ENCODE measurements at regions not wholly inside any gene's neighbourhood (a gene's known extent, or its start where the extent isn't known, plus 50 kb on each side); places are given as distances from the start of the nearest gene placed in this dataset.
A peak's percentile ranks its signal among the peaks of the same experiment; 100 is the strongest.

DNA sequence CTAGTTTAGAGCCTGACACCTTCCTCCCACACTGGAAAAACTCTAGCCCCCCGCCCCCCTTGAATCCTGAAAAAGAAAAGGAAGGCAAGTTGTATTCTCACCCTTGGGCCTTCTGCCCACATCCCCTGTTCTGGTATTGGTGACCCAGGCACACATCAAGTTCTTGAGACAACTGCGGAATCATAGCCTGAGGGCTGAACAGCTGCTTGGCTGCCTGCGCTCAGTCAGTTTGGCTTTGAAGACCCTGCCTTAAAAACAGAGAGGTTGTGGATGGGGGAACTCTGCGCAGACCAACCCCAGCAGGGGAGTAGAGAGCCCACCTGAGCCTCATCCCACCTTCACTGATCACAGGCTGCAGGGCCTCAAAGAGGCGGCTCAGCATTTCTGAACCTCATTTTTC lies 229.2 kb downstream of the ANAPC1 start:
- H3K36me3 Mint-ChIP-seq (ENCODE audit: low read depth): peaks cover 2% of the 10 kb centered on the region
- H3K9me3 Mint-ChIP-seq (ENCODE audit: low read depth): peaks cover 3% of the 10 kb centered on the region
- no peak for DNase-seq (ENCODE audit: low spot score)
- TF ChIP-seq, protein P1, sequence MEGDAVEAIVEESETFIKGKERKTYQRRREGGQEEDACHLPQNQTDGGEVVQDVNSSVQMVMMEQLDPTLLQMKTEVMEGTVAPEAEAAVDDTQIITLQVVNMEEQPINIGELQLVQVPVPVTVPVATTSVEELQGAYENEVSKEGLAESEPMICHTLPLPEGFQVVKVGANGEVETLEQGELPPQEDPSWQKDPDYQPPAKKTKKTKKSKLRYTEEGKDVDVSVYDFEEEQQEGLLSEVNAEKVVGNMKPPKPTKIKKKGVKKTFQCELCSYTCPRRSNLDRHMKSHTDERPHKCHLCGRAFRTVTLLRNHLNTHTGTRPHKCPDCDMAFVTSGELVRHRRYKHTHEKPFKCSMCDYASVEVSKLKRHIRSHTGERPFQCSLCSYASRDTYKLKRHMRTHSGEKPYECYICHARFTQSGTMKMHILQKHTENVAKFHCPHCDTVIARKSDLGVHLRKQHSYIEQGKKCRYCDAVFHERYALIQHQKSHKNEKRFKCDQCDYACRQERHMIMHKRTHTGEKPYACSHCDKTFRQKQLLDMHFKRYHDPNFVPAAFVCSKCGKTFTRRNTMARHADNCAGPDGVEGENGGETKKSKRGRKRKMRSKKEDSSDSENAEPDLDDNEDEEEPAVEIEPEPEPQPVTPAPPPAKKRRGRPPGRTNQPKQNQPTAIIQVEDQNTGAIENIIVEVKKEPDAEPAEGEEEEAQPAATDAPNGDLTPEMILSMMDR (IDR thresholded peaks at IDR 0.05): no peak
- H3K27me3 Mint-ChIP-seq (ENCODE audit: low read depth): no peaks in the 10 kb centered on the region
- no peak overlapping the region for H3K27ac Mint-ChIP-seq (ENCODE audit: unreplicated experiment)
- H3K4me1 Mint-ChIP-seq (ENCODE audit: low read depth): peaks cover 10% of the 10 kb centered on the region
- no peak overlapping the region for H3K4me3 Mint-ChIP-seq (ENCODE audit: unreplicated experiment)

DNA sequence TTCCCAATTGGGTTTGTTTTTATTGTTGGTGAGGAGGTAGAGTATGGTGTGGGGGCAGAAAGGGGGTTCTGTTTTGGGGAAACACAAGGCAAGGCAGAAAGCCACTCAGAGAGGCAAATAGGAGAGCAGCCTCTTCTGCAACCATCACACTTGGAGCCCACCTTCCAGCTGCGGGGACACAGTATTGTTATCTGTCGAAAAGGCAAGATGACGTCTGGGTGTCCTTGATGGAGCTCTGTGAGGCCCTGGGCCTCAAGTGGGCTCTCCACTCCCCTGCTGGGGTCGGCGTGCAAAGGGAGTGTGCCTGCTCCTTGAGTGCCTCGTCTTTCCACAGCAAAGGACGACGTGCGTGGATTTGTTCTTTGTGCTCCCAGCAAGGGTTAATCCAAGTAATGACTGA lies 227.6 kb downstream of the ANAPC1 start:
- no peak overlapping the region for H3K27ac Mint-ChIP-seq (ENCODE audit: unreplicated experiment)
- H3K36me3 Mint-ChIP-seq (ENCODE audit: low read depth): peaks cover 2% of the 10 kb centered on the region
- H3K9me3 Mint-ChIP-seq (ENCODE audit: low read depth): peaks cover 3% of the 10 kb centered on the region
- H3K4me3 Mint-ChIP-seq (ENCODE audit: unreplicated experiment): no peak overlapping the region
- TF ChIP-seq, protein P1 (IDR thresholded peaks at IDR 0.05): no peak
- DNase-seq (ENCODE audit: low spot score): no peak
- no peaks in the 10 kb centered on the region for H3K27me3 Mint-ChIP-seq (ENCODE audit: low read depth)
- H3K4me1 Mint-ChIP-seq (ENCODE audit: low read depth): peaks cover 21% of the 10 kb centered on the region

DNA sequence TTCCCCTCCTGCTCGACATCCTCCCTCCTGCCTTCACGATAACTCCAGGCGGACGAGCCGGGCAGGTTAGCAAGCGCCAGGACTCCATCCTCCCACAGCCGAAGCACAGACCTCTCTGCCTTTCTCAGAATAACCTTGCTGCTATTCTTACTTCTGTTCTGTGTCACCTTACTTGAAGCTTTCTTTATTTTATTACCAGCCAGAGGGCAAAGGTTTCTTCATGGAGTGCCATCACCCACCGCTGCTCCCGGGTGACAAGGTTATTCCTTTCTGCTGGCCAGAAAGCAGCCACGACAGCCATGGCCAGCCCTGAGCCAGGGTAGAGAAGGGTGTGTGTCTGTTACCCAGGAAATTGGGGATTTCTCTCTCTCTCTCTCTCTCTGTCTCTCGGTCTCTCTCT lies 227.1 kb downstream of the ANAPC1 start:
- peaks cover 2% of the 10 kb centered on the region for H3K36me3 Mint-ChIP-seq (ENCODE audit: low read depth)
- H3K27ac Mint-ChIP-seq (ENCODE audit: unreplicated experiment): no peak overlapping the region
- H3K27me3 Mint-ChIP-seq (ENCODE audit: low read depth): no peaks in the 10 kb centered on the region
- H3K4me3 Mint-ChIP-seq (ENCODE audit: unreplicated experiment): no peak overlapping the region
- peaks cover under 1% of the 10 kb centered on the region for H3K9me3 Mint-ChIP-seq (ENCODE audit: low read depth)
- DNase-seq (ENCODE audit: low spot score): no peak
- TF ChIP-seq, protein P1 (IDR thresholded peaks at IDR 0.05): no peak
- H3K4me1 Mint-ChIP-seq (ENCODE audit: low read depth): peaks cover 25% of the 10 kb centered on the region

DNA sequence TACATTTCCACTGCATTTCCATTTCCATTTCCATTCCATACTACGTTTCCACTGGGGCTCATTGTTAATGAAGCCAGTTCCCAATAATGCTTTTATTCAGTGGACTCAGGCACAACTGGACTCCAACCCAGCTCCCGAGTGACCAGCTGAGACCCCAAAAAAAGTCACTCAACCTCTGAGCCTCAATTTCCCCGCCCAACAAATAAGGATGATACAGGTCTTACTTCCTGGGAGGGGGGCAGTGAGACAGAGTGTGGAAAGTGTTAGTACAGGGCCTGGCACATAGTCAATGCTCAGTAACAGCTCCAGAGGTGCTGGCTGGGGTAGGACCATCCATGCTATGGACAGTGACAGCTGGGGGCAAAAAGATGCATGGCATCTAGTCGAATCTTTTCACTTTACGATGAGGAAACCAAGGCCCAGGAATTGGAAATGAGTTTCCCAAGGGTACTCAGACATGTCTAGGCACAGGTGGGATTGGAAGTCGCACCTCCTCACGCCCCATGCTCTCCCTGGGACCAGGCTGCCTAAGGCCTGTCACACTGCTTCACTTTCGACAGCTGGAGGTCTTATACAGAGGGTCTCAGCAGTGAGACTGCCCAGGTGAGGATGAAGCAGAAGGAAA lies 226.5 kb downstream of the ANAPC1 start:
- no peak overlapping the region for H3K27ac Mint-ChIP-seq (ENCODE audit: unreplicated experiment)
- DNase-seq (ENCODE audit: low spot score): no peak
- H3K4me1 Mint-ChIP-seq (ENCODE audit: low read depth): peaks cover 31% of the 10 kb centered on the region
- H3K9me3 Mint-ChIP-seq (ENCODE audit: low read depth): no peaks in the 10 kb centered on the region
- H3K4me3 Mint-ChIP-seq (ENCODE audit: unreplicated experiment): no peak overlapping the region
- no peaks in the 10 kb centered on the region for H3K27me3 Mint-ChIP-seq (ENCODE audit: low read depth)
- TF ChIP-seq, protein P1 (IDR thresholded peaks at IDR 0.05): no peak
- H3K36me3 Mint-ChIP-seq (ENCODE audit: low read depth): peaks cover 2% of the 10 kb centered on the region

DNA sequence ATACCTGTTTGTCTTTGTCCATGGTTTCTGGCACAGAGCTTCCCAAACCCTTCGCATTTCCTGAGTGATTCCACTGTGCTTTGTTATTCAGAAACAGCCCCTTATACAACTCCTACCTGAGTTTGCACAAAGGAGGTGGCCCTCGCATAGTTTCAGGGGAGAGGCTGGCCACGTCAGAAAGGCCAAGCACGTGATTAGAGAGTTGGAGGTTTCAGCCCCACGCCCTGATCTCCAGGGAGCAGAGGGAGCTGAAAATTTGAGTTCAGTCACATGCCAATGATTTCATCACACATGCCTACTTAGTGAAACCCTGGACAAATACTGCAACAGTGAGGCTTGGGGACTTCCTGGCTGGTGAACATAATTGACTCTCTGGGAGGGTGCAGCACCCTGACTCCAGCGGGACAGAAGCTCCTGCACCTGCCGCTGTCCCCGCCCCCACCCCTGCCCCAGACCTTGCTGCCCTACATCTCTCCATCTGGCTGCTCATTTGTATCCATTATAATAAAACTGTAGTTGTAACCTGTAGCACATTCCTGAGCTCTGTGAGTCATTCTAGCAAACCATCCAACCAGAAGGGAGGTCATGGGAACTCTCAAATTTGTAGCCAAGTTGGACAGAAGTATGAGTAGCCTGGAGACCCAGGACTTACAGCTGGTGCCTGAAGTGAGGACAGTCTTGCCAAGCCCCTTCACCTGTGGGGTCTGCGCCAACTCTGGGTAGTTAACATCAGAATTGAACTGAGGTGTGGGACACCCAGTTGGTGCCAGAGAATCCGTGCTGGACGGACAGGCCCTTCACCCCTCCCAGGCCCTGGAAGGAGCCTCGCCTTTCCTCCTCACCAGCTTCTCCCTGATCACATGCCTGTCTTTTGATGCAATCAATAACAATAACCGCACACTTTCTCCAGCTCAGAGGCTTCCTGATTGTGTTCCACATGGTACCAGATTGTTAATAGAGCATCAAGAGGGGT lies 224.3 kb downstream of the ANAPC1 start:
- H3K27me3 Mint-ChIP-seq (ENCODE audit: low read depth): no peaks in the 10 kb centered on the region
- peaks cover 49% of the 10 kb centered on the region for H3K4me1 Mint-ChIP-seq (ENCODE audit: low read depth)
- TF ChIP-seq, protein P1 (IDR thresholded peaks at IDR 0.05): no peak
- no peaks in the 10 kb centered on the region for H3K9me3 Mint-ChIP-seq (ENCODE audit: low read depth)
- DNase-seq (ENCODE audit: low spot score): no peak
- H3K36me3 Mint-ChIP-seq (ENCODE audit: low read depth): peaks cover 2% of the 10 kb centered on the region
- H3K4me3 Mint-ChIP-seq (ENCODE audit: unreplicated experiment): no peak overlapping the region
- peak overlapping the region; percentile 97 for H3K27ac Mint-ChIP-seq (ENCODE audit: unreplicated experiment)

All from chondrocyte (in vitro differentiated cells).